ENCODE measurements at regions not wholly inside any gene's neighbourhood (a gene's known extent, or its start where the extent isn't known, plus 50 kb on each side); places are given as distances from the start of the nearest gene placed in this dataset.

DNA sequence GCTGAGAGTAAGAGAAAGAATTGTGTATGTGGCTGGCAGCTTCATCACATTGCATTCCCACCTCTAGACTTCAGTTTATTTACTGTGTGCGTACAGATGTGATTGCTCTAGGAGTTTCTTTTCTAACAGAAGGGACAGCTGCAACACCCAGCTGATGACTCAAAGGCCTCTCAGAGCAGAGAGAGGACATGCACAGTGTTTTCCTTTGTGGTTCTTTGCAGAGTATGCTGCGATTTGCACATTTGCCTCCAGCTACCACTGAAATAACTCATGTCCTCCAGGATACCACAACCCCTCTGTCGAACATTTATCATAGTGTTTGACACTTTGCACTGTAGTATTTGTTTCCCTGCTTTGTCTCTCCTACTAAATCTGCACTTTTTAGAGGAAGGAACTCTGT lies 294.1 kb downstream of the STIM2 start:
- no TSS peak for BruUV-seq (replicated peaks)
- H3K27ac ChIP-seq (ENCODE audit: low read length): no peak overlapping the region
- H3K9me3 ChIP-seq (ENCODE audit: control insufficient read depth, insufficient read depth, low read depth, low read length): no peaks in the 10 kb centered on the region
- TF ChIP-seq TCF7L2 (IDR thresholded peaks at IDR 0.05; ENCODE audit: low read depth, low read length) (no peak), SIN3A (IDR thresholded peaks at IDR 0.05; ENCODE audit: borderline replicate concordance, insufficient read depth, low read depth, low read length) (no peak), POLR2AphosphoS5 (IDR thresholded peaks at IDR 0.05; ENCODE audit: low read depth, low read length) (no peak)
- TF ChIP-seq, protein P1, sequence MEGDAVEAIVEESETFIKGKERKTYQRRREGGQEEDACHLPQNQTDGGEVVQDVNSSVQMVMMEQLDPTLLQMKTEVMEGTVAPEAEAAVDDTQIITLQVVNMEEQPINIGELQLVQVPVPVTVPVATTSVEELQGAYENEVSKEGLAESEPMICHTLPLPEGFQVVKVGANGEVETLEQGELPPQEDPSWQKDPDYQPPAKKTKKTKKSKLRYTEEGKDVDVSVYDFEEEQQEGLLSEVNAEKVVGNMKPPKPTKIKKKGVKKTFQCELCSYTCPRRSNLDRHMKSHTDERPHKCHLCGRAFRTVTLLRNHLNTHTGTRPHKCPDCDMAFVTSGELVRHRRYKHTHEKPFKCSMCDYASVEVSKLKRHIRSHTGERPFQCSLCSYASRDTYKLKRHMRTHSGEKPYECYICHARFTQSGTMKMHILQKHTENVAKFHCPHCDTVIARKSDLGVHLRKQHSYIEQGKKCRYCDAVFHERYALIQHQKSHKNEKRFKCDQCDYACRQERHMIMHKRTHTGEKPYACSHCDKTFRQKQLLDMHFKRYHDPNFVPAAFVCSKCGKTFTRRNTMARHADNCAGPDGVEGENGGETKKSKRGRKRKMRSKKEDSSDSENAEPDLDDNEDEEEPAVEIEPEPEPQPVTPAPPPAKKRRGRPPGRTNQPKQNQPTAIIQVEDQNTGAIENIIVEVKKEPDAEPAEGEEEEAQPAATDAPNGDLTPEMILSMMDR (IDR thresholded peaks at IDR 0.05): no peak
- TF ChIP-seq, protein P2, sequence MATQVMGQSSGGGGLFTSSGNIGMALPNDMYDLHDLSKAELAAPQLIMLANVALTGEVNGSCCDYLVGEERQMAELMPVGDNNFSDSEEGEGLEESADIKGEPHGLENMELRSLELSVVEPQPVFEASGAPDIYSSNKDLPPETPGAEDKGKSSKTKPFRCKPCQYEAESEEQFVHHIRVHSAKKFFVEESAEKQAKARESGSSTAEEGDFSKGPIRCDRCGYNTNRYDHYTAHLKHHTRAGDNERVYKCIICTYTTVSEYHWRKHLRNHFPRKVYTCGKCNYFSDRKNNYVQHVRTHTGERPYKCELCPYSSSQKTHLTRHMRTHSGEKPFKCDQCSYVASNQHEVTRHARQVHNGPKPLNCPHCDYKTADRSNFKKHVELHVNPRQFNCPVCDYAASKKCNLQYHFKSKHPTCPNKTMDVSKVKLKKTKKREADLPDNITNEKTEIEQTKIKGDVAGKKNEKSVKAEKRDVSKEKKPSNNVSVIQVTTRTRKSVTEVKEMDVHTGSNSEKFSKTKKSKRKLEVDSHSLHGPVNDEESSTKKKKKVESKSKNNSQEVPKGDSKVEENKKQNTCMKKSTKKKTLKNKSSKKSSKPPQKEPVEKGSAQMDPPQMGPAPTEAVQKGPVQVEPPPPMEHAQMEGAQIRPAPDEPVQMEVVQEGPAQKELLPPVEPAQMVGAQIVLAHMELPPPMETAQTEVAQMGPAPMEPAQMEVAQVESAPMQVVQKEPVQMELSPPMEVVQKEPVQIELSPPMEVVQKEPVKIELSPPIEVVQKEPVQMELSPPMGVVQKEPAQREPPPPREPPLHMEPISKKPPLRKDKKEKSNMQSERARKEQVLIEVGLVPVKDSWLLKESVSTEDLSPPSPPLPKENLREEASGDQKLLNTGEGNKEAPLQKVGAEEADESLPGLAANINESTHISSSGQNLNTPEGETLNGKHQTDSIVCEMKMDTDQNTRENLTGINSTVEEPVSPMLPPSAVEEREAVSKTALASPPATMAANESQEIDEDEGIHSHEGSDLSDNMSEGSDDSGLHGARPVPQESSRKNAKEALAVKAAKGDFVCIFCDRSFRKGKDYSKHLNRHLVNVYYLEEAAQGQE (IDR thresholded peaks at IDR 0.05; ENCODE audit: insufficient read depth in 1 of 2, low read depth in 2 of 2, low read length in 1 of 2): no peak
- POLR2A ChIA-PET: no interaction called here
- ATAC-seq (no peak), DNase-seq (ENCODE audit: low read depth, low spot score) (no peak)
- no peaks in the 10 kb centered on the region for H3K4me1 ChIP-seq (ENCODE audit: control insufficient read depth, insufficient read depth, low read length)
- in situ Hi-C loops (cut with HindIII; ENCODE audit: low pct_unique_long_range_greater_than_20kb, low sequenced_read_pairs) (no loop called here), intact Hi-C loops (cut with micrococcal nuclease; ENCODE audit: unreplicated experiment) (no loop called here)
- no peaks in the 10 kb centered on the region for H3K27me3 ChIP-seq (ENCODE audit: control insufficient read depth, insufficient read depth, low read length)
- no peaks in the 10 kb centered on the region for H3K36me3 ChIP-seq (ENCODE audit: control insufficient read depth, insufficient read depth, low read length)
- CTCF ChIA-PET: no interaction called here
- H3K4me3 ChIP-seq (ENCODE audit: low read depth in 2 of 2, low read length in 2 of 2): no peak overlapping the region

- in situ Hi-C loops (cut with HindIII; ENCODE audit: low pct_unique_long_range_greater_than_20kb, low sequenced_read_pairs) (no loop called here), intact Hi-C loops (cut with micrococcal nuclease; ENCODE audit: unreplicated experiment) (no loop called here)
- ATAC-seq (no peak), DNase-seq (ENCODE audit: low read depth, low spot score) (no peak)
- CTCF ChIA-PET: no interaction called here
- H3K36me3 ChIP-seq (ENCODE audit: control insufficient read depth, insufficient read depth, low read length): no peaks in the 10 kb centered on the region
- no peak overlapping the region for H3K4me3 ChIP-seq (ENCODE audit: low read depth in 2 of 2, low read length in 2 of 2)
- H3K27me3 ChIP-seq (ENCODE audit: control insufficient read depth, insufficient read depth, low read length): no peaks in the 10 kb centered on the region
- no peak overlapping the region for H3K27ac ChIP-seq (ENCODE audit: low read length)
- BruUV-seq (replicated peaks): no TSS peak
- H3K4me1 ChIP-seq (ENCODE audit: control insufficient read depth, insufficient read depth, low read length): no peaks in the 10 kb centered on the region
- H3K9me3 ChIP-seq (ENCODE audit: control insufficient read depth, insufficient read depth, low read depth, low read length): no peaks in the 10 kb centered on the region
- TF ChIP-seq SIN3A (IDR thresholded peaks at IDR 0.05; ENCODE audit: borderline replicate concordance, insufficient read depth, low read depth, low read length): no peak
- TF ChIP-seq TCF7L2 (IDR thresholded peaks at IDR 0.05; ENCODE audit: low read depth, low read length): no peak
- TF ChIP-seq POLR2AphosphoS5 (IDR thresholded peaks at IDR 0.05; ENCODE audit: low read depth, low read length): no peak
- TF ChIP-seq, protein P1 (IDR thresholded peaks at IDR 0.05): no peak
- TF ChIP-seq, protein P2 (IDR thresholded peaks at IDR 0.05; ENCODE audit: insufficient read depth in 1 of 2, low read depth in 2 of 2, low read length in 1 of 2): no peak
- POLR2A ChIA-PET: no interaction called here
Observed at GRCh38 chr4:27161191-27161590, 300.6 kb downstream of the STIM2 start.

Measured in Panc1 (cell line).